ENCODE measurements at regions not wholly inside any gene's neighbourhood (a gene's known extent, or its start where the extent isn't known, plus 50 kb on each side); places are given as distances from the start of the nearest gene placed in this dataset.

DNA sequence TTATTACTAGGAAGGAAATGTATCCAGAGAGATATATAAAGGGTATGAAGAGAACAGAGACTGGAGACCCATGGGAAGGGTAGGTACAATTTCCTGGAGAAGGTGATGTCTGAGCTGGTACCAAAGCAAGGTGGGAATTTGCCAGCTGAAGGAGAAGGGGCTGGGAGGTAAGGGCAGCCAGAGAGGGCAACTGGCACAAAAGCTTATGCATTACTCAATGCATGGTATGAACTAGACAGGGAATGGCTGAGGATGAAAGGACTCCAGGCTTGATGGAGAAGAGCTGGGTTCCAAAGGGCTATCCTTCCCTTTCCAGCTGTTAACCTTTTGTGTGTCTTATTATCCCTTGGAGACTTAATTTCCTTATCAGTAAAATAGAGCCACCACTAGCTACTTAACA lies 113.6 kb upstream of the GADD45A start (continued):
- TF ChIP-seq MYC (IDR thresholded peaks at IDR 0.05; ENCODE audit: insufficient read depth, insufficient read length, insufficient replicate concordance, low read length, severe bottlenecking) (no peak), NFYB (IDR thresholded peaks at IDR 0.05; ENCODE audit: insufficient read depth, low read depth, low read length) (no peak), TAF1 (IDR thresholded peaks at IDR 0.05; ENCODE audit: borderline replicate concordance, low read depth, low read length) (no peak)
- TF ChIP-seq, protein P1, sequence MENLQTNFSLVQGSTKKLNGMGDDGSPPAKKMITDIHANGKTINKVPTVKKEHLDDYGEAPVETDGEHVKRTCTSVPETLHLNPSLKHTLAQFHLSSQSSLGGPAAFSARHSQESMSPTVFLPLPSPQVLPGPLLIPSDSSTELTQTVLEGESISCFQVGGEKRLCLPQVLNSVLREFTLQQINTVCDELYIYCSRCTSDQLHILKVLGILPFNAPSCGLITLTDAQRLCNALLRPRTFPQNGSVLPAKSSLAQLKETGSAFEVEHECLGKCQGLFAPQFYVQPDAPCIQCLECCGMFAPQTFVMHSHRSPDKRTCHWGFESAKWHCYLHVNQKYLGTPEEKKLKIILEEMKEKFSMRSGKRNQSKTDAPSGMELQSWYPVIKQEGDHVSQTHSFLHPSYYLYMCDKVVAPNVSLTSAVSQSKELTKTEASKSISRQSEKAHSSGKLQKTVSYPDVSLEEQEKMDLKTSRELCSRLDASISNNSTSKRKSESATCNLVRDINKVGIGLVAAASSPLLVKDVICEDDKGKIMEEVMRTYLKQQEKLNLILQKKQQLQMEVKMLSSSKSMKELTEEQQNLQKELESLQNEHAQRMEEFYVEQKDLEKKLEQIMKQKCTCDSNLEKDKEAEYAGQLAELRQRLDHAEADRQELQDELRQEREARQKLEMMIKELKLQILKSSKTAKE (IDR thresholded peaks at IDR 0.05; ENCODE audit: low read depth, poor library complexity, severe bottlenecking), result no peak
- TF ChIP-seq, protein P2, sequence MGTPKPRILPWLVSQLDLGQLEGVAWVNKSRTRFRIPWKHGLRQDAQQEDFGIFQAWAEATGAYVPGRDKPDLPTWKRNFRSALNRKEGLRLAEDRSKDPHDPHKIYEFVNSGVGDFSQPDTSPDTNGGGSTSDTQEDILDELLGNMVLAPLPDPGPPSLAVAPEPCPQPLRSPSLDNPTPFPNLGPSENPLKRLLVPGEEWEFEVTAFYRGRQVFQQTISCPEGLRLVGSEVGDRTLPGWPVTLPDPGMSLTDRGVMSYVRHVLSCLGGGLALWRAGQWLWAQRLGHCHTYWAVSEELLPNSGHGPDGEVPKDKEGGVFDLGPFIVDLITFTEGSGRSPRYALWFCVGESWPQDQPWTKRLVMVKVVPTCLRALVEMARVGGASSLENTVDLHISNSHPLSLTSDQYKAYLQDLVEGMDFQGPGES (IDR thresholded peaks at IDR 0.05), result no peak
- TF ChIP-seq, protein P3, sequence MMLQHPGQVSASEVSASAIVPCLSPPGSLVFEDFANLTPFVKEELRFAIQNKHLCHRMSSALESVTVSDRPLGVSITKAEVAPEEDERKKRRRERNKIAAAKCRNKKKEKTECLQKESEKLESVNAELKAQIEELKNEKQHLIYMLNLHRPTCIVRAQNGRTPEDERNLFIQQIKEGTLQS (IDR thresholded peaks at IDR 0.05; ENCODE audit: borderline replicate concordance, extremely low read depth, low read depth, low read length), result no peak
- TF ChIP-seq, protein P4, sequence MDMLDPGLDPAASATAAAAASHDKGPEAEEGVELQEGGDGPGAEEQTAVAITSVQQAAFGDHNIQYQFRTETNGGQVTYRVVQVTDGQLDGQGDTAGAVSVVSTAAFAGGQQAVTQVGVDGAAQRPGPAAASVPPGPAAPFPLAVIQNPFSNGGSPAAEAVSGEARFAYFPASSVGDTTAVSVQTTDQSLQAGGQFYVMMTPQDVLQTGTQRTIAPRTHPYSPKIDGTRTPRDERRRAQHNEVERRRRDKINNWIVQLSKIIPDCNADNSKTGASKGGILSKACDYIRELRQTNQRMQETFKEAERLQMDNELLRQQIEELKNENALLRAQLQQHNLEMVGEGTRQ (IDR thresholded peaks at IDR 0.05; ENCODE audit: borderline replicate concordance, low read depth, low read length), result no peak

All from GM12878 (cell line).